K562 (cell line): ENCODE measurements at regions not wholly inside any gene's neighbourhood (a gene's known extent, or its start where the extent isn't known, plus 50 kb on each side); places are given as distances from the start of the nearest gene placed in this dataset.

Experiments used
- ATAC-seq: fragments of 200-7000 bp; cut with Tn5 transposase; 3 replicates; pipeline ENCODE4 v1.9.1; 2020; ENCODE audit warnings: moderate library complexity
- BruUV-seq: library from RNA; stranded (reverse); fragments of 400-500 nt; replicated peaks from 2 replicates; lab custom pipeline; 2021; lab: Mats Ljungman, UMichigan
- CTCF ChIA-PET: fragments of 300-600 bp; formaldehyde crosslinking; extraction: SDS; loops from one replicate; lab custom pipeline; 2021; ENCODE audit warnings: low intra/inter-chr PET ratio; lab: Yijun Ruan, JAX
- POLR2A ChIA-PET: fragments of 300-600, 350-650 bp; sonication (Branson Sonifier 250); formaldehyde crosslinking; extraction: SDS; loops from one replicate; lab custom pipeline; 2021; ENCODE audit warnings: antibody characterized with exemption, inconsistent platforms; lab: Yijun Ruan, JAX
- DNase-seq, 4 experiments: peaks; one replicate each; pipeline versions ENCODE4 v3.0.0 to v3.0.0-alpha.2; 2011 to 2018; ENCODE audit warnings: low spot score in 3 of 4, mixed read lengths in 3 of 4; ENCODE audit errors: extremely low read depth in 1 of 4
- FAIRE-seq: peaks from 2 replicates; lab custom pipeline; 2011; peaks lifted over from hg19 to GRCh38; lab: Jason Lieb, UNC
- H2AFZ ChIP-seq: 2 replicates; pipeline ENCODE4 v1.6.0; 2011; ENCODE audit warnings: low read depth, low read length, control low read depth, inconsistent platforms
- H3K27ac ChIP-seq: fragments of 200-600 bp; 3 replicates; pipeline ENCODE4 v1.8.0; 2011; ENCODE audit warnings: low read depth, mild to moderate bottlenecking, control low read depth, inconsistent platforms, low read length, moderate library complexity, mixed read lengths; ENCODE audit errors: extremely low read depth
- H3K27me3 ChIP-seq, 2 experiments: fragments of 300-600 bp in 1 of 2; 2 replicates in 1 of 2; 3 replicates in 1 of 2; pipeline versions ENCODE4 v1.6.0 to v1.8.0; 2011; ENCODE audit warnings: inconsistent platforms in 2 of 2, low read length in 2 of 2, mild to moderate bottlenecking in 1 of 2, mixed read lengths in 1 of 2, moderate library complexity in 1 of 2; ENCODE audit not compliant: control insufficient read depth in 2 of 2, insufficient read depth in 2 of 2
- H3K36me3 ChIP-seq: fragments of 300-600 bp; 3 replicates; pipeline ENCODE4 v1.8.0; 2011; ENCODE audit warnings: mild to moderate bottlenecking, low read length, inconsistent platforms; ENCODE audit not compliant: control insufficient read depth, insufficient read depth
- H3K4me1 ChIP-seq, 2 experiments: fragments of 200-600 bp in 1 of 2; replicated peaks in 1 of 2; 2 replicates in 1 of 2; 3 replicates in 1 of 2; pipeline versions ENCODE4 v1.5.1 to v1.8.0; 2011; ENCODE audit warnings: inconsistent platforms in 2 of 2, low read length in 2 of 2, mild to moderate bottlenecking in 1 of 2, mixed read lengths in 1 of 2, moderate library complexity in 1 of 2; ENCODE audit not compliant: control insufficient read depth in 2 of 2, insufficient read depth in 2 of 2
- H3K4me2 ChIP-seq: 2 replicates; pipeline ENCODE4 v1.6.1; 2011; ENCODE audit warnings: low read length, control low read depth, inconsistent platforms, mixed read lengths; ENCODE audit not compliant: insufficient read depth
- H3K4me3 ChIP-seq: fragments of 200-600 bp; sonication (generic), shearing (Covaris generic); 2 replicates; pipeline ENCODE4 v1.5.1; 2016; ENCODE audit warnings: control low read depth, inconsistent platforms
- H3K79me2 ChIP-seq: fragments of 200-600 bp; 3 replicates; pipeline ENCODE4 v1.8.0; 2011; ENCODE audit warnings: low read length, inconsistent platforms; ENCODE audit not compliant: control insufficient read depth, insufficient read depth
- H3K9ac ChIP-seq, 2 experiments: 2 replicates each; pipeline versions ENCODE4 v1.6.0 to v1.6.1; 2011; ENCODE audit warnings: low read depth in 2 of 2, low read length in 2 of 2, control low read depth in 1 of 2, inconsistent platforms in 1 of 2, mild to moderate bottlenecking in 1 of 2, mixed read lengths in 1 of 2; ENCODE audit not compliant: insufficient read depth in 1 of 2
- H3K9me1 ChIP-seq: one replicate; pipeline ENCODE4 v1.6.0; 2011; ENCODE audit warnings: inconsistent platforms, mild to moderate bottlenecking, low read length, moderate library complexity; ENCODE audit not compliant: control insufficient read depth, insufficient read depth
- H3K9me3 ChIP-seq: replicated peaks from 2 replicates; pipeline ENCODE4 v1.5.1; 2011; ENCODE audit warnings: low read depth, low read length, inconsistent platforms; ENCODE audit not compliant: control insufficient read depth, insufficient read depth
- H4K20me1 ChIP-seq: replicated peaks from 2 replicates; pipeline ENCODE4 v1.6.1; 2011; ENCODE audit warnings: low read length, inconsistent platforms, mixed read lengths; ENCODE audit not compliant: control insufficient read depth, insufficient read depth
- ARID1B ChIP-seq: fragments of 450-650 bp; IDR thresholded peaks from 2 replicates; pipeline ENCODE4 v1.6.1; 2016; ENCODE audit warnings: antibody characterized with exemption, mild to moderate bottlenecking, inconsistent platforms
- CBFA2T3 ChIP-seq: fragments of 450-650 bp; IDR thresholded peaks from 2 replicates; pipeline ENCODE4 v1.6.1; 2017
- DPF2 ChIP-seq: fragments of 450-650 bp; IDR thresholded peaks from 2 replicates; pipeline ENCODE4 v1.6.1; 2016
- MYNN ChIP-seq, 2 experiments: sonication (generic); formaldehyde crosslinking in 1 of 2; IDR thresholded peaks; 2 replicates each; pipeline versions ENCODE4 v1.5.0 to v1.6.1; 2016 to 2020; ENCODE audit warnings: antibody characterized with exemption in 1 of 2, missing genetic modification reagents in 1 of 2
- NCOA1 ChIP-seq: fragments of 450-650 bp; IDR thresholded peaks from 2 replicates; pipeline ENCODE4 v1.6.1; 2016; ENCODE audit warnings: low read depth
- NR1H2 ChIP-seq: sonication (generic); formaldehyde crosslinking; IDR thresholded peaks from 2 replicates; pipeline ENCODE4 v1.4.0; 2020; ENCODE audit warnings: mild to moderate bottlenecking, missing genetic modification reagents
- PCBP1 ChIP-seq: fragments of 200-400 bp; formaldehyde crosslinking; IDR thresholded peaks from 2 replicates; pipeline ENCODE4 v1.6.1; 2018; ENCODE audit warnings: mild to moderate bottlenecking, low read depth, low read length; ENCODE audit not compliant: poor library complexity, severe bottlenecking
- PHF21A ChIP-seq: fragments of 450-650 bp; IDR thresholded peaks from 2 replicates; pipeline ENCODE4 v1.6.1; 2017; ENCODE audit warnings: low read depth, borderline replicate concordance
- SIRT6 ChIP-seq: IDR thresholded peaks from one replicate; pipeline ENCODE4 v1.6.1; 2012; ENCODE audit warnings: low read depth, mild to moderate bottlenecking, control low read depth, inconsistent platforms, low read length, moderate library complexity
- SRSF3 ChIP-seq: fragments of 200-400 bp; formaldehyde crosslinking; IDR thresholded peaks from 2 replicates; pipeline ENCODE4 v1.6.1; 2016; ENCODE audit warnings: mild to moderate bottlenecking, low read length, moderate library complexity; ENCODE audit not compliant: insufficient read depth
- TRIM28 ChIP-seq: fragments of 450-650 bp; IDR thresholded peaks from 2 replicates; pipeline ENCODE4 v1.6.1; 2017
- ZFP1 ChIP-seq: fragments of 450-650 bp; formaldehyde crosslinking; IDR thresholded peaks from 2 replicates; pipeline ENCODE4 v1.4.0; 2020; ENCODE audit warnings: mild to moderate bottlenecking, mixed read lengths
- ZNF239 ChIP-seq: fragments of 250-450 bp; sonication (Bioruptor Pico); IDR thresholded peaks from 2 replicates; pipeline ENCODE4 v1.4.0; 2020; ENCODE audit warnings: mild to moderate bottlenecking
- ZNF274 ChIP-seq: IDR thresholded peaks from 2 replicates; pipeline ENCODE4 v1.6.1; 2011; ENCODE audit warnings: low read depth, mild to moderate bottlenecking, low read length, moderate library complexity, borderline replicate concordance
- ZNF316 ChIP-seq: fragments of 450-650 bp; IDR thresholded peaks from 2 replicates; pipeline ENCODE4 v1.6.1; 2016
- ZNF324 ChIP-seq: fragments of 250-450 bp; sonication (Bioruptor Pico); IDR thresholded peaks from 2 replicates; pipeline ENCODE4 v1.4.0; 2020; ENCODE audit warnings: mild to moderate bottlenecking
- WGBS: fragments of 100-300 bp; shearing (Covaris generic); methylation state at CpG from one replicate; pipeline ENCODE4 v1.1.6; 2016; ENCODE audit warnings: low coverage, mixed read lengths; ENCODE audit not compliant: insufficient coverage; ENCODE audit errors: missing lambda C conversion rate; 5-methylcytosine and 5-hydroxymethylcytosine counted together
- in situ Hi-C: fragments of 300-500 bp; cut with MboI; formaldehyde crosslinking; loops from 4 replicates; pipeline ENCODE4 v1.15.0; 2018; ENCODE audit warnings: inconsistent platforms, mixed read lengths
- intact Hi-C: fragments of 100-400 bp; cut with micrococcal nuclease; formaldehyde crosslinking; loops from 2 replicates; pipeline ENCODE4 v1.14.2; 2022
- TF ChIP-seq, protein P1 (sequence below): sonication (generic); formaldehyde crosslinking; IDR thresholded peaks from 2 replicates; pipeline ENCODE4 v1.8.1; 2023; ENCODE audit warnings: mild to moderate bottlenecking, missing genetic modification reagents
- TF ChIP-seq, protein P2 (sequence below): sonication (generic); formaldehyde crosslinking; IDR thresholded peaks from 2 replicates; pipeline ENCODE4 v1.8.0; 2023; ENCODE audit warnings: missing genetic modification reagents, mild to moderate bottlenecking, borderline replicate concordance

DNA sequence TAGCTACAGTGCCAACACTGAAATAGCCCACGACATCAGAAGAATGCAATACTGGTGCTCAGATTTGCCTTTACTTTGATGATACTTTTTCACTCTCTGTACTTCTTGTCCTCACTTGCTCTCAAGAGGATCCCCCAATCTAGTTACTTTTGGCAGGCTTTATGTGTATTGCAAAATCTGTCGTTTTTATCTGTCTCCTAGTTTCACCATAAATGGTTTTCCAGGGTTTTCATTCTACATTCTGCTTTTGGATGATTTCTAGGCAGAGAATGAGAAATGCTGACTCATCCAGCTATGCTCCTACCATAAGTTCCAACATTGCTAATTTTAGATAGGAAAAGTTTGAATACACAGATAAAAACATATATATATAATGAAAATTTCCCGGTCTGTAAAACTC, 659.5 kb upstream of the NRG3 start (continued):
- TF ChIP-seq DPF2 (no peak), ZNF316 (peak; percentile 43; the same call in 1 of the 2 replicates)

DNA sequence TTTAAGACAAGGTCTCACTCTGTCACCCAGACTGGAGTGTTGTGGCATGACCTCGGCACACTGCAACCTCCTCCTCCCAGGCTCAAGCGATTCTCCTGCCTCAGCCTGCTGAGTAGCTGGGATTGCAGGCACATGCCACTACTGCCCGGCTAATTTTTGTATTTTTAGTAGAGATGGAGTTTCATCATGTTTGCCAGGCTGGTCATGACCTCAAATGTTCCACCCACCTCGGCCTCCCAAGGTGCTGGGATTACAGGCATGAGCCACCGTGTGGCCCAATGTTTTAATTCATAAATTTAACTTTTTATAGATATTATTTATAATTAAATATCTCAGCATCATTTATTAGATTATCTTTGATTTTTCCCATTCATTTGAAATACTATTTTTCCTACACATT, 658.0 kb upstream of the NRG3 start:
- no peaks in the 10 kb centered on the region for H3K27me3 ChIP-seq
- no peak overlapping the region for H3K4me2 ChIP-seq
- in situ Hi-C loops (no loop called here), intact Hi-C loops (no loop called here)
- ATAC-seq (no peak), FAIRE-seq (no peak), DNase-seq (no peak)
- 0% methylated on average over 5 of the region's 5 CpGs for WGBS
- no peaks in the 10 kb centered on the region for H3K79me2 ChIP-seq
- no peaks in the 10 kb centered on the region for H3K36me3 ChIP-seq
- BruUV-seq, result no TSS peak
- POLR2A ChIA-PET, result no interaction called here
- no peaks in the 10 kb centered on the region; the same call in 1 of the 2 replicates for H3K9me3 ChIP-seq
- no peaks in the 10 kb centered on the region for H3K4me1 ChIP-seq
- CTCF ChIA-PET, result no interaction called here
- H3K9me1 ChIP-seq, result no peaks in the 10 kb centered on the region
- TF ChIP-seq CBFA2T3 (no peak), SIRT6 (no peak), ZFP1 (CRISPR knock-in tag) (no peak), ARID1B (no peak), SRSF3 (no peak), TRIM28 (no peak), PHF21A (no peak), ZNF324 (CRISPR knock-in tag) (no peak), NR1H2 (CRISPR knock-in tag) (no peak), NCOA1 (no peak), ZNF239 (no peak), PCBP1 (no peak), MYNN (IDR thresholded peaks at IDR 0.05) (no peak), MYNN (CRISPR knock-in tag; IDR thresholded peaks at IDR 0.05) (no peak), ZNF274 (no peak)
- TF ChIP-seq, protein P1, sequence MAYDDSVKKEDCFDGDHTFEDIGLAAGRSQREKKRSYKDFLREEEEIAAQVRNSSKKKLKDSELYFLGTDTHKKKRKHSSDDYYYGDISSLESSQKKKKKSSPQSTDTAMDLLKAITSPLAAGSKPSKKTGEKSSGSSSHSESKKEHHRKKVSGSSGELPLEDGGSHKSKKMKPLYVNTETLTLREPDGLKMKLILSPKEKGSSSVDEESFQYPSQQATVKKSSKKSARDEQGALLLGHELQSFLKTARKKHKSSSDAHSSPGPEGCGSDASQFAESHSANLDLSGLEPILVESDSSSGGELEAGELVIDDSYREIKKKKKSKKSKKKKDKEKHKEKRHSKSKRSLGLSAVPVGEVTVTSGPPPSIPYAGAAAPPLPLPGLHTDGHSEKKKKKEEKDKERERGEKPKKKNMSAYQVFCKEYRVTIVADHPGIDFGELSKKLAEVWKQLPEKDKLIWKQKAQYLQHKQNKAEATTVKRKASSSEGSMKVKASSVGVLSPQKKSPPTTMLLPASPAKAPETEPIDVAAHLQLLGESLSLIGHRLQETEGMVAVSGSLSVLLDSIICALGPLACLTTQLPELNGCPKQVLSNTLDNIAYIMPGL (CRISPR knock-in tag), result no peak
- TF ChIP-seq, protein P2, sequence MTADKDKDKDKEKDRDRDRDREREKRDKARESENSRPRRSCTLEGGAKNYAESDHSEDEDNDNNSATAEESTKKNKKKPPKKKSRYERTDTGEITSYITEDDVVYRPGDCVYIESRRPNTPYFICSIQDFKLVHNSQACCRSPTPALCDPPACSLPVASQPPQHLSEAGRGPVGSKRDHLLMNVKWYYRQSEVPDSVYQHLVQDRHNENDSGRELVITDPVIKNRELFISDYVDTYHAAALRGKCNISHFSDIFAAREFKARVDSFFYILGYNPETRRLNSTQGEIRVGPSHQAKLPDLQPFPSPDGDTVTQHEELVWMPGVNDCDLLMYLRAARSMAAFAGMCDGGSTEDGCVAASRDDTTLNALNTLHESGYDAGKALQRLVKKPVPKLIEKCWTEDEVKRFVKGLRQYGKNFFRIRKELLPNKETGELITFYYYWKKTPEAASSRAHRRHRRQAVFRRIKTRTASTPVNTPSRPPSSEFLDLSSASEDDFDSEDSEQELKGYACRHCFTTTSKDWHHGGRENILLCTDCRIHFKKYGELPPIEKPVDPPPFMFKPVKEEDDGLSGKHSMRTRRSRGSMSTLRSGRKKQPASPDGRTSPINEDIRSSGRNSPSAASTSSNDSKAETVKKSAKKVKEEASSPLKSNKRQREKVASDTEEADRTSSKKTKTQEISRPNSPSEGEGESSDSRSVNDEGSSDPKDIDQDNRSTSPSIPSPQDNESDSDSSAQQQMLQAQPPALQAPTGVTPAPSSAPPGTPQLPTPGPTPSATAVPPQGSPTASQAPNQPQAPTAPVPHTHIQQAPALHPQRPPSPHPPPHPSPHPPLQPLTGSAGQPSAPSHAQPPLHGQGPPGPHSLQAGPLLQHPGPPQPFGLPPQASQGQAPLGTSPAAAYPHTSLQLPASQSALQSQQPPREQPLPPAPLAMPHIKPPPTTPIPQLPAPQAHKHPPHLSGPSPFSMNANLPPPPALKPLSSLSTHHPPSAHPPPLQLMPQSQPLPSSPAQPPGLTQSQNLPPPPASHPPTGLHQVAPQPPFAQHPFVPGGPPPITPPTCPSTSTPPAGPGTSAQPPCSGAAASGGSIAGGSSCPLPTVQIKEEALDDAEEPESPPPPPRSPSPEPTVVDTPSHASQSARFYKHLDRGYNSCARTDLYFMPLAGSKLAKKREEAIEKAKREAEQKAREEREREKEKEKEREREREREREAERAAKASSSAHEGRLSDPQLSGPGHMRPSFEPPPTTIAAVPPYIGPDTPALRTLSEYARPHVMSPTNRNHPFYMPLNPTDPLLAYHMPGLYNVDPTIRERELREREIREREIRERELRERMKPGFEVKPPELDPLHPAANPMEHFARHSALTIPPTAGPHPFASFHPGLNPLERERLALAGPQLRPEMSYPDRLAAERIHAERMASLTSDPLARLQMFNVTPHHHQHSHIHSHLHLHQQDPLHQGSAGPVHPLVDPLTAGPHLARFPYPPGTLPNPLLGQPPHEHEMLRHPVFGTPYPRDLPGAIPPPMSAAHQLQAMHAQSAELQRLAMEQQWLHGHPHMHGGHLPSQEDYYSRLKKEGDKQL (CRISPR knock-in tag), result no peak
- H3K9ac ChIP-seq, result no peak overlapping the region
- H3K4me3 ChIP-seq, result no peak overlapping the region
- no peaks in the 10 kb centered on the region for H4K20me1 ChIP-seq
- H3K27ac ChIP-seq, result no peak overlapping the region
- H2AFZ ChIP-seq, result no peak overlapping the region
